Nephron progenitor cell (in vitro differentiated cells): ENCODE measurements at regions not wholly inside any gene's neighbourhood (a gene's known extent, or its start where the extent isn't known, plus 50 kb on each side); places are given as distances from the start of the nearest gene placed in this dataset.

Experiments
- DNase-seq: peaks from one replicate; pipeline ENCODE4 v3.0.0; 2021
- H3K27ac Mint-ChIP-seq: 2 replicates; pipeline ENCODE4 v1.8.0; 2021; ENCODE audit warnings: mild to moderate bottlenecking, moderate library complexity, mixed read lengths
- H3K27me3 Mint-ChIP-seq: 2 replicates; pipeline ENCODE4 v1.8.0; 2021; ENCODE audit warnings: mild to moderate bottlenecking, low read depth, mixed read lengths; ENCODE audit not compliant: poor library complexity
- H3K36me3 Mint-ChIP-seq: 2 replicates; pipeline ENCODE4 v1.8.0; 2021; ENCODE audit warnings: low read depth, mixed read lengths
- H3K4me1 Mint-ChIP-seq: 2 replicates; pipeline ENCODE4 v1.8.0; 2021; ENCODE audit warnings: mixed read lengths
- H3K4me3 Mint-ChIP-seq: 2 replicates; pipeline ENCODE4 v1.8.0; 2021; ENCODE audit warnings: mild to moderate bottlenecking, moderate library complexity, mixed read lengths
- H3K9me3 Mint-ChIP-seq: 2 replicates; pipeline ENCODE4 v1.8.0; 2021; ENCODE audit warnings: mild to moderate bottlenecking, moderate library complexity, mixed read lengths
- CTCF ChIP-seq: fragments of 200-600 bp; sonication (generic); IDR thresholded peaks from 2 replicates; pipeline ENCODE4 v1.5.0; 2021; ENCODE audit warnings: antibody characterized with exemption

DNA sequence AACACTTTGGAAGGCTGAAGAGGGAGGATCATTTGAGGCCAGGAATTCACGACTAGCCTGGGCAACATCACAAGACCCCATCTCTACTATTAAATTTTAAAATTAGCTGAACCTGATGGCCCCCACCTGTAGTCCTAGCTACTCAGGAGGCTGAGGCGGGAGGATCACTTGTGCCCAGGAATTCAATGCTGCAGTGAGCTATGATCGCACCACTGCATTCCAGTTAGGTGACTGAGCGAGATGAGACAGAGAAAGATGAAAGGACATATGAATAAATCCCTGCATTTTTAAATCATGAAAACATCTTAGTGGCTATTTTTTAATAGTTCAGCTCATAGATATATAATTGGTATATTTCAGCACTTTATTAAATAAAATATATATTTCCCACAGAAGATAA lies 93.8 kb downstream of the GPR63 start:
- no peak overlapping the region for H3K27ac Mint-ChIP-seq
- H3K4me1 Mint-ChIP-seq = no peaks in the 10 kb centered on the region
- TF ChIP-seq CTCF = no peak
- no peaks in the 10 kb centered on the region for H3K36me3 Mint-ChIP-seq
- DNase-seq = no peak
- H3K9me3 Mint-ChIP-seq = no peaks in the 10 kb centered on the region
- H3K4me3 Mint-ChIP-seq = no peak overlapping the region
- H3K27me3 Mint-ChIP-seq = peaks cover 2% of the 10 kb centered on the region

- peaks cover 2% of the 10 kb centered on the region for H3K27me3 Mint-ChIP-seq
- H3K36me3 Mint-ChIP-seq = no peaks in the 10 kb centered on the region
Observed at GRCh38 chr6:96742702-96743101, 94.6 kb downstream of the GPR63 start.

DNA sequence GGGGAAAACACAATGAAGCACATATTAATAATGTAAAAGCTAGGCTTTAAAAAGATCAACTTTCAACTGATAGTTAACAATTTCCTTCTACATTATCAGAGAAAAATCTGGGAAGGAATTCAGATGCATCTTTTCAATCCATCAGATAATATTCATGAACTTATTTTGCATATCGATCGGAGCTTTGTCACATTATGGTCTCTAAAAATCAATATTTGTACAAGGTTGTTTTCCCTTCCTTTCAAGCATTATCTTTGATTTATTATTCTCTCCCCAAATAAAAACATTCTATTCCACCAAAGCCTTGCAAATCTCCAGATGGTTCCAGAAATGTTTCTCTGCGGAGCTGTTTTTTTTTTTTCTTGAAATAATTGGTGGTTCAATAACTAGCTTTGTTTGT lies 101.9 kb downstream of the GPR63 start:
- Mint-ChIP-seq H3K9me3 (no peaks in the 10 kb centered on the region), H3K4me1 (no peaks in the 10 kb centered on the region), H3K27me3 (no peaks in the 10 kb centered on the region), H3K4me3 (no peak overlapping the region), H3K27ac (no peak overlapping the region), H3K36me3 (no peaks in the 10 kb centered on the region)
- DNase-seq = no peak
- TF ChIP-seq CTCF = no peak

More at GRCh38 chr6:96742702-96743101, 94.6 kb downstream of the GPR63 start:
- TF ChIP-seq CTCF = no peak
- Mint-ChIP-seq H3K27ac (no peak overlapping the region), H3K4me1 (no peaks in the 10 kb centered on the region), H3K4me3 (no peak overlapping the region), H3K9me3 (no peaks in the 10 kb centered on the region)
- no peak for DNase-seq

DNA sequence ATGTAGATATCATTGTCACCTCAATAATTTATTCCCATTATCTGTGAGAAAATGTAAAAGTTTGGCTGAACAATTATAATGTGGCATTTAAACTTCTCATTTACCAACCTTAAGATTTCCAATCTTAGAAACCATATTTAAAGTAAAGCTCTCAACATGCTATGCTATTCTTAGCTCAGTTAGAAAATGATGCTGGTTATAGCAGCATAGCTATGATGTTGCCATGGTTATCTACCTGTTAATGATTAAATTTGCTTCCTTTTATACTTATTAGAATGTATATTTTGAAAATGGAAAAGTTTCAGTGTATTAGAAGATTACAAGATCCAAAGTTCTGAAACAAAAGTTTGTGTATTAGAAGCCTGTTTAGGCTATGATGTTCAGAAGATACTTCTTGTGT lies 110.1 kb downstream of the GPR63 start:
- Mint-ChIP-seq H3K27ac (no peak overlapping the region), H3K4me3 (no peak overlapping the region), H3K4me1 (peaks cover 12% of the 10 kb centered on the region), H3K27me3 (no peaks in the 10 kb centered on the region), H3K9me3 (no peaks in the 10 kb centered on the region), H3K36me3 (no peaks in the 10 kb centered on the region)
- no peak for TF ChIP-seq CTCF
- DNase-seq = no peak

DNA sequence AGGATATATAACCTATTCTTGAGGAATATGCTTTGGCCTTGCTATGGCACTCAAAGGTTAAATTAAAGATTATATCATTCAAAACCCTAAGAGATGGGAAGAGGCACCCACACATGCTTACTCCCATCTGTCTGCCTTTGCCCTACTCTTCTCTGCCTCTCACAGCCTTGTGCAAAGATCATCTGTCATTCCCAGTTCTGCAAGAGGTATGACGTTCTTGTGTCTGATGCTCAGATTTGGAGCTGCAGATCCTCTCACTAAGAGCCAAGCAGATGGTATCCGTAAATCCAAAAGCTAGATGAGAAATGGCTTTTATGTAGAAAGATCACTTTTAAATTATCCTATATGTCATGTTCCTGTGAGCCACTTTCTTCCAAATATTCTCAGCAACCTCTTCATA lies 112.0 kb downstream of the GPR63 start:
- Mint-ChIP-seq H3K36me3 (no peaks in the 10 kb centered on the region), H3K27ac (no peak overlapping the region), H3K9me3 (no peaks in the 10 kb centered on the region), H3K4me1 (peaks cover 12% of the 10 kb centered on the region), H3K4me3 (no peak overlapping the region), H3K27me3 (no peaks in the 10 kb centered on the region)
- no peak for DNase-seq
- no peak for TF ChIP-seq CTCF

- Mint-ChIP-seq H3K4me1 (peaks cover 12% of the 10 kb centered on the region), H3K36me3 (no peaks in the 10 kb centered on the region), H3K27ac (no peak overlapping the region), H3K9me3 (no peaks in the 10 kb centered on the region), H3K27me3 (no peaks in the 10 kb centered on the region), H3K4me3 (no peak overlapping the region)
- no peak for DNase-seq
- no peak for TF ChIP-seq CTCF
Observed at GRCh38 chr6:96724641-96725040, 112.6 kb downstream of the GPR63 start.
